ENCODE measurements at regions not wholly inside any gene's neighbourhood (a gene's known extent, or its start where the extent isn't known, plus 50 kb on each side); places are given as distances from the start of the nearest gene placed in this dataset.
"Not testable (repeated sequence)": the region's sequence is repeated elsewhere in the genome, so short reads cannot be mapped to it uniquely, and the experiment has no call there.

DNA sequence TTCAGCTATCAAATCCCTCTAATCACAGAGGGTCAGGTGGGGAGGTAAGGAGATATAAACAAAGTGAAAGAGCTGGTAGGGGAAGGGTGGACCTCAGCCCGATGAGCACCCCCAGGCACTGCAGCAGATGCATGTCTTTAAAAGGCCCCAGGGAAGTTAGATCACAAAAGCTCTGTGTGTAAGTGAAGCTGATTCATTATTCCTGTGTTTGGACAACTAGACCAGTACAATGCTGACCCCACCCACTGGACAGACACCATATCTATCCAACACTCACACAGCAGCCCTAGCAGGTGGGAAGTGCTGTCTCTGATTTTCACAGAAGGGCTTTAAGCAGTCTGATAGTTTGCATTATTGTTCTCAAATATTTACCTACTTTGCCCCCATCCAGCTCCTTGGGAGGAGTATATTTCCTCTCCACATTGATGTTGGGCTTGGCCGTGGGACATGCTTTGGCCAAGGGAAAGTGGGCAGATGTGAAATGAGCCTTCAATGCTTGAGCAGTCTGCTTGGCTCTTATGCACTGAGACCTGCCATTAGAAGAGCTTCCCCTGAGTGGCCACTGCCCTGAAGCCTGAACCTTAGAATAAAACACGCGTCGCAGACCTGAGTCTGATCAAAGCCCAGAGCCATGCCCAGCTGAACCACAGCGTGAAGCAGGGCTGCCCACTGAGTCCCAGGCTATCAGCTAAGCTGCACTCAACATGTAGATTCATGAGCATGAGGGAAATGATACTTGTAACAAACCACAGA, 111.4 kb downstream of the COPS8 start:
- DNase-seq (ENCODE audit: low spot score): peak; percentile 32

- DNase-seq (ENCODE audit: low spot score): no peak
Measured at GRCh38 chr2:237198164-237198855, 112.6 kb downstream of the COPS8 start.

GRCh38 chr2:237199082-237199481, 113.4 kb downstream of the COPS8 start:
- no peak for DNase-seq (ENCODE audit: low spot score)

- peak; percentile 20 for DNase-seq (ENCODE audit: low spot score)
Measured at GRCh38 chr2:237199577-237199976, 113.9 kb downstream of the COPS8 start.

DNA sequence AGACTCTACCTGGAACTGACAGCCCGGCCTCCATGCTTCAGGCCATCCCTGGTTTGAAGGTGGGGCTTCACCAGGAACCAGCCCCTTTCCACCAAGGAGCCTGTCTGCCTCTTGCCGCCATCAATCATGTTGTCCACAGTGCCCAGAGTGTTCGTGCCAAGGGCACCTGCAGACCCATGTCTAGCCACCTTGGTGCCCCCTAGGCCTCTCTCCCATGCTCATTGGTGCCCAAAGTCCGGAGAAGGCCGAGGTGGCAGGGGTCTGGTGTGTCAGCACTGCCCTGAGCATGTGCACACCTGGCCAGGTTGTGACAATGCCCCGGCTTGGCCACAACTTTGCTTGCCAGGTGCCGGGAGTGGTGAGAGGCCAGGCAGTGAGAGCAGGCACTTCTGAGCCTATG, 114.8 kb downstream of the COPS8 start:
- no peak for DNase-seq (ENCODE audit: low spot score)

DNA sequence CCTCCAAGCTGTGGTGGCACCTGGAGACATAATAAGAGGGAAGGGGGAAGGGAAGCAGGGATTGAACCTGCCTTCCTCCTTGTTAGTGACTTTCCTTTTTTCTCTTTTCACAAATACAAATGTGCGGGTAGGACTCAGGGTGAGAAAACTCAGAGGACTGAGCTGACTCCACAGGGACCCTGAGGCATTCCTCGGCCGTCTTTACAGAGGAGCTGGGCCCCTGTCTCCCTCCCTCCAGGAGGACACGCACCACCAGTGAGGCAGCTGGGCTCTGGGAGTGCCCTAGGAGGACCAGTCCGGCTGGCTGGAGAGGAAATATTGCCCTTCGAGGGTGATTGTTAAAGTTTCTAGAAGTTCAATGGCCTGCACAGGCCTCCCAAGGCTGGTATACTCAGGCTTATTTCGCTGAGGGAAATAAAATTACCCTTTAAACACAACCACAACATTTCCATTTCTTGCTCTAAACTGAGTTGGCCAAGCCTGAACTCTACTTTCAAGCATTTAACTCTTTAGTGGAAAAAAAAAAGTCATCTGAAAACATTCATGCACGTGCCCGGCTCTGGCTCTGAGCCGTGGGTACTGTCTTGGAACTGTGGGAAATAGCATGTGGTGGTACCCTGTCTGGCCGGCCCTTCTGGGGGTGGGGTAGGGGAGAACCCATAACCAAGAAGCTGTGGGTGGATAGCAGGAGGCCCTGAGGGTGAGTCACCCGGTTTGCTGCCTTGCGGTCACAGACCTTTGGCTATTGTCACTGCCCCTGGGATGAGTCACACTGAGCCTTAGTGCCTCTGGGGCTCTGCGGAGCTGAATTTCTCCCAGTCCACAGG, 116.0 kb downstream of the COPS8 start:
- peak; percentile 73 for DNase-seq (ENCODE audit: low spot score)

DNA sequence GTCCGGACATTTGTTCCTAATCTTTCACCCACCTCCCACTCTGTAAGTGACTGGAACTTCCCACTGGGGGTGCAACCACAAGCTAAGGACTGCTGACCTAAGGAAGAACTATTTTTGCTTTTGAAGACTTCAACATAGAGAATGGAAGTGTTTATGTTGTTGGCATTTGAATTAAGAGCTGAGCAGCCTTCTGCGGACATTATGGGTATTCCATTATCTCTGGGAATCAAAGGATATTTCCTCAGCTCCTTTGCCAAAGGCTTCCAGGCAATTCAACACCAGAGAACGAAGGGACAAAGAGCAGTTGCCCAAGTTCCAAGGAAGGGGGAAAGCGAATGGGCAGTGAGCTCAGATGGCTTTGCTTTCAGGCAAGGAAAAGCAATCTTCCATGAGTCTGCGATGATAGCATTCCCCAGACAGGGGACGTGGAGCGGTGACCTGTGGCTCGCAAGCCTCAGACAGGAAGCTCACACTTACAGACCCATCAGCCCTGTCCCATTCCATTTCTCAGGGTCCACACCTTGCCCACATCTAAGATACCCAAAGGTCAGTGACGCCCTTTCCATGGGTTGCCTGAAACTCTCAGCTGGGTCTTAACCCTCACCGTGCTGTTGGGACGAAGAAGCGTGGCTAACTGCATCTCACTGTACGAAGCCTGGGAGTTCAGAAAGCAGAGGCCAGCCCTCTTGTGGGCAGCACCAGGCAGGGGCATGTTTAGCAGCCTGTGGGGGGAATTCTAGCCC, 116.8 kb downstream of the COPS8 start:
- no peak for DNase-seq (ENCODE audit: low spot score)

GRCh38 chr2:237205043-237205541, 119.4 kb downstream of the COPS8 start:
- DNase-seq (ENCODE audit: low spot score): no peak

DNA sequence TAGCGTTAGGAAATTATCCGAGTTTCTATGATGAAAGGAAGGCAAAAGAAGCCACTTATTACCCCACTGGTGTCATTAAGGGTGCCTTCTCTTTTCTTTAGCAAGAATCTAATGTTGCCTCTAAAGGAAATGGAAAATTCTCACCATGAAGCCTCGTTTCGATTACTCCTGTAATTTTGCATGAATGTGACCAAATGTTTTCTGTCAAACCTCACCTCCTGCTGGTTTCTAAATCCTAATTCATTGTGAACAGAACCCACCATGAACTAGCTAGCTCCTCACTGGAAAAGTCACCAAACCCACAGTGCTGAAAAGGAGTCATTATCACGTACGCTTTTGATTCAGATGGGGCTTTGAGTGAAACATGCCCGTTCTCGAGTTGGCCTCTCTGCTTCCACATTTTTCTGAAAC, 119.9 kb downstream of the COPS8 start:
- DNase-seq (ENCODE audit: low spot score): no peak

DNA sequence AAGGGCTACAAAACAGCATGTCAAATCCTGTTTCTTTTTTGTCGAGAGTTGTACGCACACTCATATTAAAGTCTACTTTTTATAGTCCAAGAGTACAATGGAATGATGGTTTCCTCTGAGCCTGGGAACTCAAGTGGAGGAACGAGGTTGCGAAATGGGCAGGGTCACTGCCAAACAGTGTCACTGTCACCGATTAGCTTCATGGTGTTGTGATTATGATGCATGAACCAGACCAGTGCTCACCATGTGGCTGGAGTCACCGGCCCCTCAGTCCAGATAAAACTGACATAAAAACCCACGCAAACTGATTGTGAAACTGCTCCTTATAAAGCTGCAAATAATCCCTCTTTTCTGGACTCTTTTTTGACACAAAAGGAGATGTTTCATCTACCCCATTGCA, 122.0 kb downstream of the COPS8 start:
- DNase-seq (ENCODE audit: low spot score): no peak

DNA sequence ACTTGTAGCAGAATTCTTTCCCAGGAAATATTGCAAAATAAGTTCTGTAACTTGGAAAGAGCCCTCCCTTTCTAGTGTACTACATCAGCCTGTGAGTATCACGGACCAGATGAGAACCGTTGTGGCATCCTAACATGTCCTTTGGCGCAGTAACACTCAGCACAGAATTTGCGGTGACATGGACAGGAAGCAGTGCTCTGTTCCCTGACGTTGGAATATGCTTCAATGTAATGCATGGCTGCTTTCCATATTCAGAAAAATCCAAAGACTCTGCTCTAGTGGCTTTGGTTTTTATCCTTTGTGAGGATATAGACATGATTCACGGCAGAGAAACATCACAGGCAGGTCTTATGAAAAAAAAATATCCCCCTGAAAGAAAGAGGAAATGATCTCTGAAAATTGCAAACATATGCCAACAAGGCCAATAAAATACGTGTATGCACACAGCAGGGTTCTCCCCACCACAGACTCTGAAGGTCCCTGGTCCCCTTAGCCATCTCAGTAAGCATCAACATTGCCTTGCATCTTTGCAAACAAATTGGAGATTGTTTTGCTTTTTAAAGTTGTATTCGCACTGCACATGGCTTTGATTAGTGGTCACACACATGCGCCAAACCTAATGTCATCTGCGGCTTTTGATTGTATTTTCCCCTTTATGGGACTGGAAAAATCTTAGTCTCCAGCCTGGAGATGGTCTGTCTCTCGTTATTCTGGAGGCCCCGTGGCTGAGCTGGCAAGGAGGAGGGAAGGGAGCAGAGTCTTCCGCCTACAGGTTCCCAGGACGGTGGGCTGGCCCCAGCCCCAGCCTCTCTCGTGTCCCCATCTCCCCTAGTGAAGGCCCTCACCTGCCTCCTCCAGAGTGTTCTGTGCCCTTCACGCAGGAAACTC, 122.9 kb downstream of the COPS8 start:
- no peak for DNase-seq (ENCODE audit: low spot score)

GRCh38 chr2:237209885-237210284, 124.2 kb downstream of the COPS8 start:
- DNase-seq (ENCODE audit: low spot score): no peak

- DNase-seq (ENCODE audit: low spot score): no peak
Measured at GRCh38 chr2:237210297-237210696, 124.6 kb downstream of the COPS8 start.

- DNase-seq (ENCODE audit: low spot score): no peak
Measured at GRCh38 chr2:237210763-237211162, 125.1 kb downstream of the COPS8 start.

- DNase-seq (ENCODE audit: low spot score): not testable (repeated sequence)
Measured at GRCh38 chr2:237212356-237213279, 126.9 kb downstream of the COPS8 start.

- peak; percentile 59 for DNase-seq (ENCODE audit: low spot score)
Measured at GRCh38 chr2:237213315-237214022, 127.8 kb downstream of the COPS8 start.

DNA sequence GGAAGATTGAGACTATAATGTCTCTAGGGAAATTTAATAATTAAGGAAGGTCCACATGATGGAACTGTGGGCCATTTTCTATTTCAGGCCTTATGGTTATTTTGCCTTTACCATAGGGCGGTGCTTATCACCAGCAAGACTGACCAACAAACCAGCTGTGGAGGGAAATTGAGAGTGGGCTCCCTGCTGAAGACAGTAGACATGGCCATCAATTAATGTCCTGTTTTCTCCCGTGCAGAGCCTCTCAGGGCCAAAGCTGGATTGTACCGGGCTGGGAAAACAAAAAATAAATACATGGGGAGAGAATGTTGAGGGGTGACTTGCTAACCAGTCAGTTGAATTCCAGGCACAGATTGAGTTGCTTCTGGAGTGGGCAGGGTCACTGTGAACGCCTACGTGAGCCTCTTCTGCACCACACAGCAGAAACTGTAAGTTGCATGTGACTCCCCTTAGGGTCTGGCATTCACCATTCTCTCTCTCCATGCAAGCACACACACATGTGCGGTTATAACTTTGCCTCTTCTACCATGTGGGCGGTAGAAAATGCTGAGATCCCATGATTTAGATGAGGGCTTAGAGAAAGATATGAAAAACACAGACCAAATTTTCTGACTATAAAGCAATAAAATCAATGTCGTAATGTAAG, 128.5 kb downstream of the COPS8 start:
- DNase-seq (ENCODE audit: low spot score): no peak

GRCh38 chr2:237214963-237215362, 129.3 kb downstream of the COPS8 start:
- no peak for DNase-seq (ENCODE audit: low spot score)

Measured in kidney tubule cell (primary cell).